Endothelial cell of umbilical vein (primary cell): ENCODE measurements at regions not wholly inside any gene's neighbourhood (a gene's known extent, or its start where the extent isn't known, plus 50 kb on each side); places are given as distances from the start of the nearest gene placed in this dataset.

Experiments used
- BruUV-seq: library from RNA; stranded (reverse); fragments of 400-500 nt; replicated peaks from 2 replicates; lab custom pipeline; 2021; lab: Mats Ljungman, UMichigan
- CTCF ChIA-PET: fragments of 300-600, 350-600 bp; sonication (Branson Sonifier 250); formaldehyde crosslinking; loops from one replicate; lab custom pipeline; 2021; ENCODE audit warnings: antibody characterized with exemption, inconsistent platforms; lab: Charles Lee
- POLR2A ChIA-PET: fragments of 300-600, 350-600 bp; sonication (Branson Sonifier 250); formaldehyde crosslinking; loops from one replicate; lab custom pipeline; 2021; ENCODE audit warnings: antibody characterized with exemption, inconsistent platforms; lab: Charles Lee
- DNase-seq: peaks from one replicate; pipeline ENCODE4 v3.0.0-alpha.2; 2011; ENCODE audit warnings: low read depth, low spot score
- FAIRE-seq: peaks from 2 replicates; lab custom pipeline; 2011; peaks lifted over from hg19 to GRCh38; lab: Jason Lieb, UNC
- H2AFZ ChIP-seq: 2 replicates; pipeline ENCODE4 v1.6.0; 2012; ENCODE audit warnings: low read depth, low read length, control low read depth, inconsistent platforms
- H3K27ac ChIP-seq: 2 replicates; pipeline ENCODE4 v1.5.1; 2011; ENCODE audit warnings: low read depth, mild to moderate bottlenecking, control low read depth, low read length, moderate library complexity; ENCODE audit not compliant: insufficient read depth
- H3K27me3 ChIP-seq, 2 experiments: 2 replicates each; pipeline versions ENCODE4 v1.6.0 to v1.6.1; 2011; ENCODE audit warnings: low read length in 2 of 2, mixed read lengths in 1 of 2; ENCODE audit not compliant: control insufficient read depth in 2 of 2, insufficient read depth in 2 of 2
- H3K36me3 ChIP-seq, 2 experiments: 2 replicates in 1 of 2; 3 replicates in 1 of 2; pipeline ENCODE4 v1.5.1; 2011; ENCODE audit warnings: low read length in 2 of 2, mild to moderate bottlenecking in 1 of 2, moderate library complexity in 1 of 2; ENCODE audit not compliant: control insufficient read depth in 2 of 2, insufficient read depth in 2 of 2; ENCODE audit errors: extremely low read depth in 1 of 2
- H3K4me1 ChIP-seq: 3 replicates; pipeline ENCODE4 v1.5.1; 2011; ENCODE audit warnings: mild to moderate bottlenecking, low read length; ENCODE audit not compliant: control insufficient read depth, insufficient read depth; ENCODE audit errors: extremely low read depth
- H3K4me2 ChIP-seq: 2 replicates; pipeline ENCODE4 v1.6.1; 2011; ENCODE audit warnings: low read length, control low read depth, mixed read lengths; ENCODE audit not compliant: insufficient read depth
- H3K4me3 ChIP-seq, 3 experiments: fragments of 200-600 bp in 1 of 3; sonication (generic), shearing (Covaris generic) in 1 of 3; replicated peaks in 1 of 3; 2 replicates each; pipeline ENCODE4 v1.5.1; 2011 to 2016; ENCODE audit warnings: control low read depth in 3 of 3, low read length in 3 of 3, mild to moderate bottlenecking in 2 of 3, inconsistent platforms in 1 of 3, low read depth in 1 of 3, moderate library complexity in 1 of 3; ENCODE audit not compliant: insufficient read depth in 1 of 3
- H3K79me2 ChIP-seq: 2 replicates; pipeline ENCODE4 v1.6.0; 2012; ENCODE audit warnings: low read length, inconsistent platforms; ENCODE audit not compliant: control insufficient read depth, insufficient read depth
- H3K9ac ChIP-seq: replicated peaks from 2 replicates; pipeline ENCODE3; 2011; ENCODE audit warnings: low read length, control low read depth; ENCODE audit not compliant: insufficient read depth; ENCODE audit errors: extremely low read depth
- H3K9me1 ChIP-seq: replicated peaks from 3 replicates; pipeline ENCODE4 v1.6.0; 2011; ENCODE audit warnings: mild to moderate bottlenecking, low read length; ENCODE audit not compliant: control insufficient read depth, insufficient read depth; ENCODE audit errors: extremely low read depth
- H3K9me3 ChIP-seq: replicated peaks from 2 replicates; pipeline ENCODE4 v1.5.1; 2012; ENCODE audit warnings: low read length, inconsistent platforms; ENCODE audit not compliant: control insufficient read depth, insufficient read depth
- H4K20me1 ChIP-seq: replicated peaks from 2 replicates; pipeline ENCODE3; 2011; ENCODE audit warnings: mild to moderate bottlenecking, low read length; ENCODE audit not compliant: control insufficient read depth, insufficient read depth; ENCODE audit errors: extremely low read depth
- CTCF ChIP-seq, 2 donors: IDR thresholded peaks; 1 replicate in 1 of 2; 2 replicates in 1 of 2; pipeline ENCODE4 v1.5.1; 2011; ENCODE audit warnings: low read length in 2 of 2, mild to moderate bottlenecking in 2 of 2, moderate library complexity in 2 of 2, control low read depth in 1 of 2, inconsistent platforms in 1 of 2, low read depth in 1 of 2; ENCODE audit not compliant: insufficient read depth in 1 of 2; ENCODE audit errors: extremely low read depth in 1 of 2
- EZH2 ChIP-seq: IDR thresholded peaks from 2 replicates; pipeline ENCODE4 v1.6.1; 2012; ENCODE audit warnings: borderline replicate concordance, low read depth, mild to moderate bottlenecking, moderate library complexity, low read length, inconsistent platforms; ENCODE audit not compliant: severe bottlenecking
- FOS ChIP-seq: IDR thresholded peaks from 2 replicates; pipeline ENCODE4 v1.6.1; 2011; ENCODE audit warnings: mild to moderate bottlenecking, low read length, moderate library complexity, borderline replicate concordance; ENCODE audit not compliant: insufficient read depth
- GATA2 ChIP-seq: IDR thresholded peaks from 2 replicates; pipeline ENCODE4 v1.7.0; 2011; ENCODE audit warnings: low read depth, mild to moderate bottlenecking, moderate library complexity, mixed read lengths, low read length; ENCODE audit not compliant: insufficient read length, insufficient read depth
- JUN ChIP-seq: IDR thresholded peaks from 2 replicates; pipeline ENCODE4 v1.6.1; 2011; ENCODE audit warnings: borderline replicate concordance, low read depth; ENCODE audit not compliant: insufficient read length, insufficient read depth
- MAX ChIP-seq: IDR thresholded peaks from 2 replicates; pipeline ENCODE4 v1.6.1; 2011; ENCODE audit not compliant: insufficient read depth, insufficient read length
- MYC ChIP-seq: IDR thresholded peaks from one replicate; pipeline ENCODE4 v1.6.1; 2011; ENCODE audit warnings: mild to moderate bottlenecking, low read depth, low read length
- POLR2A ChIP-seq: IDR thresholded peaks from 2 replicates; pipeline ENCODE4 v1.6.1; 2012; ENCODE audit warnings: low read depth, mild to moderate bottlenecking, control low read depth, low read length
- POLR2AphosphoS5 ChIP-seq: IDR thresholded peaks from 2 replicates; pipeline ENCODE4 v1.6.1; 2012; ENCODE audit warnings: low read depth, mild to moderate bottlenecking, control low read depth, low read length, moderate library complexity; ENCODE audit not compliant: insufficient read depth
- dilution Hi-C: fragments of 300-500 bp; cut with MboI; formaldehyde crosslinking; loops from one replicate; pipeline ENCODE4 v1.15.0; 2019; ENCODE audit warnings: low sequenced_read_pairs; ENCODE audit not compliant: extremely low pct_ligation_motif_present
- intact Hi-C: fragments of 100-400 bp; cut with micrococcal nuclease; formaldehyde crosslinking; loops from one replicate; pipeline ENCODE4 v1.10.0; 2022

GRCh38 chr11:116533186-116533825 lies 239.5 kb downstream of the BUD13 start:
- Histone ChIP-seq H3K36me3 (no peaks in the 10 kb centered on the region), H2AFZ (no peak overlapping the region), H4K20me1 (no peaks in the 10 kb centered on the region), H3K4me1 (no peaks in the 10 kb centered on the region), H3K9ac (no peak overlapping the region), H3K79me2 (no peaks in the 10 kb centered on the region), H3K9me3 (no peaks in the 10 kb centered on the region), H3K4me2 (no peak overlapping the region), H3K27me3 (peaks cover 22 to 36% of the 10 kb centered on the region in 2 experiments), H3K4me3 (no peak overlapping the region), H3K27ac (no peak overlapping the region), H3K9me1 (no peaks in the 10 kb centered on the region)
- ChIA-PET POLR2A (no interaction called here), CTCF (no interaction called here)
- BruUV-seq = no TSS peak
- FAIRE-seq (no peak), DNase-seq (no peak)
- dilution Hi-C loops (no loop called here), intact Hi-C loops (no loop called here)
- TF ChIP-seq CTCF (IDR thresholded peaks at IDR 0.05; ENCODE audit: extremely low read depth in 1 of 2, insufficient read depth in 1 of 2, low read depth in 1 of 2, low read length in 2 of 2) (peak in 1 of 2 donors; percentile 14), MYC (no peak)

GRCh38 chr11:116532066-116532465 lies 240.7 kb downstream of the BUD13 start:
- no peak overlapping the region for H2AFZ ChIP-seq
- H4K20me1 ChIP-seq = no peaks in the 10 kb centered on the region
- no peaks in the 10 kb centered on the region for H3K9me1 ChIP-seq
- no peak overlapping the region for H3K4me2 ChIP-seq
- TF ChIP-seq MAX (no peak), CTCF (IDR thresholded peaks at IDR 0.05; ENCODE audit: extremely low read depth in 1 of 2, insufficient read depth in 1 of 2, low read depth in 1 of 2, low read length in 2 of 2) (no peak), JUN (no peak), FOS (no peak), POLR2AphosphoS5 (no peak), EZH2 (no peak), GATA2 (no peak), MYC (no peak), POLR2A (no peak)
- ChIA-PET POLR2A (no interaction called here), CTCF (interaction anchor here (1.1 to 1.2 kb wide), 2 partner anchors 9 to 109 kb away, joined by 3 read pairs; no protein-coding TSS in a partner anchor)
- H3K27ac ChIP-seq = no peak overlapping the region
- H3K79me2 ChIP-seq = no peaks in the 10 kb centered on the region
- FAIRE-seq (no peak), DNase-seq (no peak)
- intact Hi-C loops = no loop called here
- H3K9ac ChIP-seq = no peak overlapping the region
- no peak overlapping the region for H3K4me3 ChIP-seq
- H3K4me1 ChIP-seq = no peaks in the 10 kb centered on the region
- BruUV-seq = no TSS peak
- peaks cover 22 to 36% of the 10 kb centered on the region in 2 experiments for H3K27me3 ChIP-seq
- H3K9me3 ChIP-seq = no peaks in the 10 kb centered on the region
- no peaks in the 10 kb centered on the region for H3K36me3 ChIP-seq
- dilution Hi-C loops = no loop called here
